NCI-H146 (cell line): ENCODE measurements at regions not wholly inside any gene's neighbourhood (a gene's known extent, or its start where the extent isn't known, plus 50 kb on each side); places are given as distances from the start of the nearest gene placed in this dataset.

Source experiments
- DNase-seq: peaks from one replicate; lab custom pipeline; 2025; lab: John Stamatoyannopoulos, UW

DNA sequence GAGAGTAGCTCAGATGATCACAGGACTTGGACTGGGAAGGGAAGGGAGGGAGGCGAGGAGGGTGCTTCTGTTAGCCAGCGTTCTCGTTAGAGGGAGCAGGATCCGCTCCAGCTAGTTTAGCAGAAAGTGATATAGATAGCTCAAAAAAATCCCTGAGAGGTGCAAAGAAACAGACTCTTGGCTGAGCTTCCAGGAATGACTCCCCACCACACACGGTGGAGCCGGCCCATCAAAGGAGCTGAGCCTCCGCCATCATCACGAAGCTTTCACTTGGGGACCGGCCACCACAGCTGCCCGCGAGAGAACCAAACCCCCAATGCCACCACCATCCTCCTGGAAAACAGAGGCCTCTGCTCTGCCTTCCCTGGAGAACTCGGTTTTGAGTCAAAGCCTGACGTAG lies 124.6 kb upstream of the BCL2L14 start:
- DNase-seq = no peak

DNA sequence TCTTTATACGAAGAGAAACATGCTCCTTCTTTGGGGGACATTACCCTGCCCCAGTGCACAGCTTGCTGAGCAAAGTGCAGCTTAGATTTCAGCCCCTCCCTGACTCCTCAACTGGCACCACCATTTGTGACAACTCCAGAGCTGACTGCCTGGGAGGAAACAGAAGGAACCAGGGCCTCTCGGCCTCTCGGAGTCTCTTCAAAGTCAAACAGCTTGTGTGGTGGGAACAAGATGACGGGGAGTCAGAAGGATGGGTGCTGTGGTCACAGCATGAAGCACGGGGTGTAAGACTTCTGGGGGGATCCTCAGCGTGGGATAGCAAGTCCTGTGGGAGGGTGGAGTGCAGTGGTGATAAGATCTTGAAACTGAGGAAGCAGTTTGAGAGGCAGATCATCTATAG lies 123.5 kb upstream of the BCL2L14 start:
- no peak for DNase-seq

DNA sequence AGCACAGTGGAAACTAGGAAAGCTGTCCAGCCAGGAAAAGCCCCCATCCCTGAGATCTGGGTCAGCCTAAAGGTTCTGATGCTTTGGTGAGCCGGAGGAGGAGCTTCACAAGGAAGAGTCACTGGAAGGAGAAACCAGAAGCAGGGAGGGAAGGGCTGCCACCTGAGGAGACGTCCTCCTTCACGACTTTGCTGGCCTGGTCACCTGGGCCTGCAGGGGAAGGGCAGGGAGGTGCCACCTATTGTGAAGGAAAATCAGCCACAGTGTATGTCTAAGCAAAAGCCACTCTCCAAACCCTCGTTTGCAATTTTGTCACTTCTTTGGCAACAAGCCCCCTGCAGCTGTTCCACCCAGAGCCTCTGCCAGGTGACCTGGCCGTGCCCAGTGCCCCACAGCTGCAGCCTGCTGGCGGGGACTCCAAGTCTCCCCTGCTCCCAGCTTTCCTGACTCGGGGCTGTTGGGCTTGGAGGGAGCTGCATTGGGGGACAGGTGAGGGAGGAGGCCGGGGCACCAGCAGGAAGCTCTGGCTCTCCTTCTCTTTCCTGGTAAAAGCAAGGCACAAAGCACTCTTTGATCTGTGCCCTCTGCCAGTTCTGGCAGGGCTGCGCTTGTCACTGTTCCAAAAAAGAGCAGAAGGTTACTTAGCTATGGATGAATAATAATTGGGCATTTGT lies 120.9 kb upstream of the BCL2L14 start:
- DNase-seq = no peak

DNA sequence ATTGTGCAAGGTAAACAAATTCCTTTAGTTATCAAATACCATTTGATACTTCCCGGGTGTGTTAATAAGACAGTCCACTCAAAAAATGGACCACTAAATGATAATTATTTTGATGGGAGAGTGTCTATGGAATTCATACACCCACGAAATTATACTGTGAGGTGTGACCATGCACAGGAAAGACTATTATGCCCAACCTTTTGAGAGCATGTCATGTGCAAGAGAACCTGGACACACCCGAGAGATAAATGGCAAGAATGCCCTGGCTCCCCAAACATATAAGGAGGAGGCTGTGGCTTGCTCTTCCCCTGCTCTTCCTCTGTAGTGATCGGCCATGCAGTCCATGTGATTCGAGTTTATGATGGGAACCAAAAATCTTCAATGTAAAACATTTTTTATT lies 119.5 kb upstream of the BCL2L14 start:
- no peak for DNase-seq

DNA sequence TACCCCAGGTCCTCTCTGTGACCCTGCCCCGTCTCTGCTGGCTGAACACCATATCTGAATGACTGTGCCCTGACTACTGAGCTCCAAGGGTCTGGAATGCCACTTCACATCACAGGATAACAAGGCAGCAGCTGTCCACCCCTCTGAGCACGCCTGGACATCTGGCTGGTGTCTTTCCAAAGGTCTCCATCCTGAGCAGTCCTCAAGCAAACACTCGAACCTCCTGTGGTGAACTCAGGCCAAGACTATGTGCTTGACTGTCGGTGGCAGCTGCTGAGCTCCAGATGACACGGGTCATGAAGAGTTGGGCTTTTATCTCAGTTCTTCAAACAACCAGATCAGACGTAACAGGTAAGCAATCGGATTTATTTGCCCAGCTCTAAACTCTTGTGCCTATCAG lies 117.2 kb upstream of the BCL2L14 start:
- DNase-seq = peak; percentile 94

DNA sequence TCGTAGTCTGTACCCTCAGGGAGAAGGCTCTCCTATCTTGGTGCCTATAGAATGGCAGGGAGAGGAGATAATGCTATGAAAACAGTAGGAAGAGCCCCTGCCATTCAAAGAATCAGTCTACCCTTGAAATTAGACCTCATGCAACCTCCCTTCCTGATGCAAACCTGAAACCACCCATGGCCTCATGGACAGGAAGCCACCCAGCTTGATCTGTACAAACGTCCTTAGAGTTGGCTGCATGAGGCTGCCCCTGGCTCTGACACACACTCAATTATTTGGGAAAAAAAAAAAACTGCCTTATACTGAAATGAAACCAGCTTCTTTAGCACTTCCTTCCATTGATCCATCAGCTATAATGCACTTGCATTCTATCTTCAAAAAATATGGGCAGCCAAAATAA lies 116.6 kb upstream of the BCL2L14 start:
- peak; percentile 83 for DNase-seq

DNA sequence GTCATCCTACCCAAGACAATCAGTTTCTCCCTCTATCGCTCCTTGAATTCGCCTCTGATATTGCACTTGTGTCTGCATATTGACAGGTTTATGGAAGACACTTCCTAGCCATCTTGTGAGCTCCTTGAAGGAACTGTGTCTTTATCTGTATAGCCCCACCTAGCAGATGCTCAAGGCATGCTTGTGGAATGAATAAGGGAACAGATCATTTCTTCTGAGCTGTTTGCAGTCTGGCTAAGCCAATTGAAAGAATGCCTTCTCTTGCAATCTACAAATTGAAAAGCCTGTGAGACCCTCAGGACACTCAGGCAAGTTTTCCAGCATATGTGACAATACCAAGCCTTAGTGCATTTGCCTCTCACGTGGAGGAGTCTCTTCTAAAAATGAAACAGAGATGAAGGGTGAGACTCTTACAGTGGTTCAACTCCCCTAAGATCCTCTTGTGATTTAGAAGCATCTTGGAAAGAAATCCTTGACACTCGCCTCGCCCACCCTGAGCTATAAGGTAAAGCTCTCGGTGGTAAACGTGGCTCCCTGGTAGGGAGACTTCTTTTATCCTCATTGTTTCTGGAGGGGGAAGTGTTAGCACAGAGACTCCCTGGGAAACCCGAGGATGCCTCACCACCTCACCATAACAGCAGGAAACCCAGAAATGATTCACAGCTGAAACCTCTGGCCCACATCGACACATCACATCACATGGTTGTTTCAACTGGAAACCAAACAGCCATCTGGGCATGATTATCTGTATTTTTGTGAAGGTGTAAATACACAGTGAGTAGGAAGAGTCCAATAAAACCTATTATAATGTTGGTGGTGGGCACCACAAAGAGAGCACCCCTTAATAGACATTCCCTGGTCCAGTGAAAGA lies 112.3 kb upstream of the BCL2L14 start:
- peak; percentile 20 for DNase-seq

DNA sequence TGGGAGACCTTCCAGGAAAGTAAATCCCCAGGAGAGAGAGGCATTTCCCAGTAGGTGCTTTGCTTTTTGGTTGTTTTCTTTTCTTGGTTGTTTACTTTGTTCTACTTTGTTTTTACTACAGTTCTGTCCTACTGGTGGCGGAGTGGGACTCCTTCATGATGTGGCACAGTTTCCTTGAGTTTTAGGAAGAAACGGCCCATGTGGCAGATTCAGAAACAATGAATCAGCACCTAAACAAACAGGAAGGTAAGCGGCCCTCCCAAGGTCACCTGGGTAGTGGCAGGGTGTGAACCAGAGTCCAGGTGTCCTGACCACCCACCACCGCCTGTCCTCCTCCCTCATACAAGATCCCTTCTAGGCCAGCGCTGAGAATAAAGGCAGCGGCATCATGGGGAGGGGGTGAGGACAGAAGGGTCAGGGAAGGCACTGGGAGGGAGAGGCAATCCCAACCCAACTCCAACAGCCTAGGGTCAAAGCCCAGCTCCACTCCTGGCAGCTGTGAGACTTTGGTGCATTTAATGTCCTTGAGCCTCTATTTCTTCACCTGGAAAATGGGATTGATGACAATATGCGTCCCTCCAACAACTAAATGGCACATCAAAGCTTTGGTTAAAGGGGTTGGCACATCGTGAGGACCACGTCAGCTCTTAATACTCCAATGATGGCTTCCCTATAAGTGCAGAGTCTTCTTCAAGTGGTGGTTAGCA lies 111.5 kb upstream of the BCL2L14 start:
- DNase-seq = peak; percentile 43

DNA sequence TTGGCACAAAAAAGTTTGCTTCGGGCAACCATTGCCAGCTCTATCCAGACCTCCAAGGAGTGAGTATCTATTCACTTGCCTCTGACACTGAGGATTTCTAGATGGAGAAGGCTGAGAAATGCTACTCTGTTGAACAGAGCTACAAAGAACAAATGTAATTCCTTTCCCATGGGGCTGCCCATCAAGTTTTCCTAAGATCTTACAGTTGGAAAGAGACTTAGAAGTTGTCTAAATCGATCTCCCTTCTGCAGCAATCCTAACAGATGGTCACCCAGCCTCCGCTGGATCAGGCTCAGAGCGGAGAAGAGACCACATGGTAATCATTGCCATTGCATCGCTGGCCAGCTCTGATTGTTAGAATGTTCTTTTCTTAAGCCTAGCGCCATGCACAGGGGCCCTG lies 110.1 kb upstream of the BCL2L14 start:
- DNase-seq = no peak

DNA sequence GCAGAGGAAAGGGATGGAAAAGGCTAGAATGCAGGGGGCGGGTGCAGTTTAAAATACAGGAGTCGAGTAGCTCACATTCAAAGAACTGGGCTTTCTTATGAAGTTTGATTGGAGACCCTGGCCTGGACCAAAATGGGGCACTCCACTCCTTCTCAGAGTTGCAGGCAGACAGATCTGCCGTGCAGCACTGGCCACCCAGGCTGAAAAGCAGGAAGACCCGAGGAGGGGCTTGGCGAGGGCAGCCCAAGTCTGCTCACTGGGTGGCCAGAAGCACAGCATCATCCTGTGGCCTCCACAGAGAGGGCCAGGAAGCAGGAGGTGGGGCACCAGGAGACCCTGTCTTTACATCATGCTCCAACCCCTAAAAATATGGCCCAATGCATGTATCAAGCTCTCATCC lies 109.1 kb upstream of the BCL2L14 start:
- DNase-seq = no peak

DNA sequence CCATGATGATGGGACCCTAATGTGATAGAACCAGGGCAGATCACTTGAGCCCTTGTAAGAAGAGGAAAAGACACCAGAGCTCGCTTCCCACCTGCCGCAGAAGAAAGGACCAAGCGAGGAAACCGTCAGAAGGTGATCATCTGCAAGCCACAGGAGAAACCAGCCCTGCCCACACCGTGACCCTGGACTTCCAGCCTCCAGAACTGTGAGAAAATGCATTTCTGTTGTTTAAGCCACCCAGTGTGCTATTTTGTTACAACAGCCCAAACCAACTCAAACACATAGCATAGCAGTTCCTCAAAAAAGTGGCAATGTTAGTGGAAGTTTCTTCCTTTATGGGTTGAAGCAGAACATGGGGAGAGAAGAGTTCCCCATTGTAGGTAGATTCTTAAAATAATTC lies 107.9 kb upstream of the BCL2L14 start:
- no peak for DNase-seq

DNA sequence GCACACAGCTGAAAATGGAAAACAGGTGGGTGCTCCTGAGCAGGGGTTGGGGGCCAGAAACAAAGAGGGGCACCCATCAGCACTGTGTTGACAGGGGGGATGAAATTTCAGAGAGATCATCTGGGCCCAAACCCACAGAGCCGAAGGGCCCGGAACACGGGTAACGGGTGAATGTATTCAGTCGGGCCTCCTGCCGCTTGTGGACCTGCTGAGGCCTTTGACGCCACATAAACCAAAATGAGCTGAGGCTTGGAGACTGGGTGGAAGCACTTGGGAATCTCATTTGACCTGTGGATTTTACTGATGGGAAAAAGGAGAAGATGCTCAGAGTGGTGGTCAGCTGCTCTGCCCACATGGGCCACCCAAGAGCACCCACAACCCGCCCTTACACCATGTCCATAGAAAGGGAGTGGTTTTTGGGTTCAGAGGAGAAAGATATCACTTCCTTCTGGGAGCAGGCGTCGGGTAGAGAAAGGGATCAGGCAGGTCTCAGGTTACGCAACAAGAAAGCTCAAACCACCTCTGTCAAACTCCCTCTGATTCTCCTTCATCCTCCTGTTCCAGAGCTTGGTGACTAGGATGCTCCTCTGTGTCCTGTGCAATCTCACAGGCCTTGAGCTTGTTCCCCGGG lies 106.8 kb upstream of the BCL2L14 start:
- no peak for DNase-seq

DNA sequence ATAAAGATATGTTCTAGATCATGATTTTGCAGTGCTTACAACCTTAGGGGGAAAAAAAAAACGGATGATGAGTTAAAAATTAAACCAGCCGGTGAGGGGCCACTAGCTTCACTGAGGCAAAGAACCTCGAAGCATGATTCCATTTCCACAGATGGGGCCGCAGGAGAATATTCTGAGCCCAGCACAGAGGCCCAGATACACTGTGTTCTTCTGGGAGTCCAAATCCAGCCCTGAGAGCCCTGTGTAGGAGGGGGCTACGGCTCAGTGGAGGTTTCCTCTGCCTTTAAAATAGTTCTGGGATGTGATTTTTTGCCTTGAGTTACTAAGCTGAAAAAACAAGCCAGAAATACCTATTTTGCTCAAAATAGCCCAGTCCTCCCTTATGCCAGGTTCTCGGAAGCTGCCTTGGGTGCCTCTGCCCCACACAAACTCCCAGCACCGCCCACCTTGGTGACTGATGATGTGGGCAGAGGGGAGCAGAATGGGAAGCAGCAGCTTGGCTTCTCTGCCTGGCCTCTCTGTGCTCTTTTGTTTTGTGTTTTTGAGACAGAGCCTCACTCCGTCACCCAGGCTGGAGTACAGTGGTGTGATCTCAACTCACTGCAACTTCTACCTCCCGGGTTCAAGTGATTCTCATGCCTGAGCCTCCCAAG lies 105.4 kb upstream of the BCL2L14 start:
- DNase-seq = no peak

DNA sequence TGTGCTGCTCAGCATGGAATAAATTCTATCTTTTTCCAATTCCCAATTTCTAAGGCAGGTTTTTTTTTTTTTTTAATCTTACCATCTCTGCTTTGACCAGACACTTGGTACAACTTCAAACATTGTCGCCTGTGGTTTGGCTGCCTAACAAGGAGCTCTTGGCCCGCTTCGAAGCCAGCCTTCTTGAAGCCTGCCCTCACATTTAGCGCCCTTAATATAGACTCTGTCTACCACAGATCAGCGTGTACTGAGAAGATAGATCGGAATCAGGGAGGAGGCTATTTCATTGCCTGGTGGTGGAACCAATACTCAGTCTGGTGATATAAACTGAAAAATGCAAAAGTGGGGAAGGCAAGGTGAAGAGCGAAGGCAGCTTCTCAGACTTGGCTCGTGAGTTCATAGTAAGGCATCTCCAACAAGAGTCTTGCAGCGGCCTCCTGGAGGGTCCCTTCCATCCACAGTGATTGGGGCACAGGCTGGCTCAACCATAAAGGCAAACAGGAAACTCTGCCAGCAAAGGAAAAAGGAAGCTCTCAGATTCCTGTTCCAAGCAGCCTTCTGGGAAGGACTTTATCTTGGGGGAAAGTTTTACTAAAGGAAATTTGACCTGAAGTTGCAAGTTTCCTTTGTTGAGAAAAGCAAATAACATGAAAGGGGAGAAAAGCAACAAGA lies 103.2 kb upstream of the BCL2L14 start:
- no peak for DNase-seq

DNA sequence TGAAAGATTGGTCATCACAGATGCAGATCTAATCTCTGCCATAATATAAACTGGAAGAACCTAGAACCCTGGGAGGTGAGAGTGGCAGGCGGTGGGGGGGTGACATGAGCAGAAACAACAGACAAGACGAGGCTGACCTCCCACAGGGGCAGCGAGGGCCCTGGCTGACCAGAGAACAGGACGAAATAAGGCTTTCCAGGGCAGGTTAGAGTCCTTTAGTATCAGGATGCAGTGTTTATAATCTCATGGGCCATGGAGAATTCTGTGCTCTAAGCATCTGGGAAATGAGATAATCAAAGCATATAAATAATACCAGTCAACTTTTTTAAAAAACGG lies 102.7 kb upstream of the BCL2L14 start:
- no peak for DNase-seq

DNA sequence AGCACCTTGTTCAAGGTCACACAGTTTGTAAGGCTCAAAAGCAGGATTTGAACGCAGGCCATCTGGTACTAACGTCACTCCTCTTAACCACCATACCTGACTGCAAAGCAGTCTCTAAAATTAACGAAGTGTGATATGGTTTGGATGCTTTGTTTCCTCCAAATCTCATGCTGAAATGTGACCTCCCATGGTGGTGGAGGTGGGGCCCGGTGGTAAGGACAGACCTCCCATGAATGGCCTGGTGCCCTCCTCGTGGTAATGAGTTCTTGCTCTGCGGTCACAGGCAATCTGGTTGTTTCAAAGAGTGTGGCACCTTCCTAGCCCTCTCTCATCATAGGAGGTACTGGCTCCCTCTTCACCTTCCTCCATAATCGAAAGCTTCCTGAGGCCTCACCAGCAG lies 102.2 kb upstream of the BCL2L14 start:
- DNase-seq = no peak

DNA sequence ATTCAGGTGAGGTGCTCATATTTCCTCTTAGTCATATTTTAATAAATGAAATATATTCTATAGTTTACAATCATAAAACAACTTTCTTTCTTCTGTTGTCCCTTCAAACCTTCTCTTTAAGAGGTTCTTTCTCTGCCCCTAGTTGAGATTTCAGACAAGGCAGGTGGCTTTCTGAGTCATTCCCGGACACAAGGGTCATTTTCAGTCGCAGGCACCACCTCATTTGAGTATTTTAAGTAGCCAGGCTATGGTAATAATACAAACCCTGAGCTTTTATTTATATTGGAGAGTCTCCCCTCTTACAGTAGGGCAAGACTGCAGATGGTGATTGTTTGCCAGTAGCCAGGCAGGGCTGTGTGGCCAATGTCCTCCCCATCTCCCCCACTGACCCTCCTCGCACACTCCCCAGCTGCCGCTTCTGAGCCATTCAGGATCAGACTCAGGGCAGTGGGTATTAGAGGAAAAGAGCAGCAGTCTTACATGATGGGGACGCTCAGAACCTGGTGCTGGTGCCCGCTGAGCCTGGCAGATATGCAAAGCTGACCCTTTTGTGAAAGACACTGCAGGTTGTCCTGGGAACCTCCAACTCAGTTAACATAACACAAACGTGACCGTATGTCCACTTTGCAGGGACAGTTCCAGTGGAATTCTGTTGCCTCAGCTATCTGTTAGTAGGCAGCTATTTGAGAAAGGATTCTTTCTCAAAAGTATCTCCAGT lies 101.1 kb upstream of the BCL2L14 start:
- peak; percentile 78 for DNase-seq

DNA sequence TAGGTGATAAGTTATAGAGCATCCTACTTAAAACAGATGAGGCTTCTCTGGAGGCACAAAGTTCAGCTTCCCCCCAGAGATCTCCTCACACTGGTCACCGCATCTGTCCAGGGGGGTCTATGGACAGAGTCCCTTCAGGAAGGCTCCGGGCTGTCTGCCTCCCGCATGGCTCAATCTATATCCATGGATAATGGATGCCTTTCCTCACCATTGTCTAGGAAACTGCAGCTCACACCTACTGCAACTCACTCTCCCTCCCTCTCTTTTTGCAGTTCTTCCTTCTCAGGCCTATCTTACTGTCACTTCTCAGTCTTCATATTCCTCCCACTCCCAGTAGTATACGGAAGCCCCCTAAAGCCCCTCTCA lies 100.6 kb upstream of the BCL2L14 start:
- peak; percentile 63 for DNase-seq

DNA sequence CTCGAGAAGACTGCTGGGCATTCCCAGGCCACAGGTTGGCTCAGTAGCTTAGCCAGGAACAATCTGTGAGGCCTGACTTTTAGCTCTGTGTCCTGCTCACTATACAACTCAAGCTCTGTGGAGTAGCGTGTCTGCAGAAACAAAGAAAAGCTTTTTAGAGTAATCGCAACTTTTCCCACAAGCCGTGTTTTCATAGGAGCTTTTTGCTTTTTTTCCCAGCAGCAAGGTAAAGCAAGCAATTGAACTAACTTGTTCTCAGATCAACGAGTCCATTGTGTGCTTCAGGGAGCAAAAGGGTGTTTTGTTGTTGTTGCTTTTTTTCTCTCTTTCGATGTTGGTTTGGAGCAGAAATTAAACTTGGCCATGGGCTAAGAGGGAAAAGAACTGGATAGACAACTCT lies 97.3 kb upstream of the BCL2L14 start:
- no peak for DNase-seq

DNA sequence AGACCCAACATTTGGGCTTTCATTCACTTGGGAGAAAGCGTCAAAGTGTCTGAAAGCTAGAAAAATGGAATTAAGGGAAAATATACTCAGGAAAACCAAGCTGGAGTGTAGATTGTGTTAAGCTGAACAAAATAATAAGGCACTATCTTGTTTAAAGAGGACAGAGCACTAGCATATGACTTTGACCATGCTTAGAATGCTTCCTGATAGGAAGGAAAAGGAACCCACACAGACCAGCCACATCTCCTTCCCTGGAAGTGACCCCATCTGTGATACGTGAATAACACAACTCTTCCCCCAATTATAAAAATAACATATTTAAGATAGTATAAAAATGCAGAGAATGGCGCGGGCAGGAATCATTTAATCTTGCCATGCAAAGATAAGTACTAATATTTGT lies 94.7 kb upstream of the BCL2L14 start:
- no peak for DNase-seq
